HG02678 (cell line): ENCODE measurements at regions not wholly inside any gene's neighbourhood (a gene's known extent, or its start where the extent isn't known, plus 50 kb on each side); places are given as distances from the start of the nearest gene placed in this dataset.

ENCODE experiments used
- ATAC-seq: cut with Tn5 transposase; IDR thresholded peaks from one replicate; pipeline ENCODE4 v1.9.1; 2021; ENCODE audit warnings: mild to moderate bottlenecking, moderate library complexity; ENCODE audit not compliant: unreplicated experiment

- ATAC-seq: no peak
Measured at GRCh38 chr6:77181749-77182148, 281.5 kb downstream of the HTR1B start.

GRCh38 chr6:77180326-77180725, 283.0 kb downstream of the HTR1B start:
- ATAC-seq: no peak

GRCh38 chr6:77178821-77179220, 284.5 kb downstream of the HTR1B start:
- ATAC-seq: no peak

- no peak for ATAC-seq
Measured at GRCh38 chr6:77177470-77177869, 285.8 kb downstream of the HTR1B start.

- ATAC-seq: no peak
Measured at GRCh38 chr6:77173472-77174074, 289.7 kb downstream of the HTR1B start.

- ATAC-seq: no peak
Measured at GRCh38 chr6:77172578-77172977, 290.7 kb downstream of the HTR1B start.

- ATAC-seq: no peak
Measured at GRCh38 chr6:77159730-77160129, 303.6 kb downstream of the HTR1B start.

- ATAC-seq: no peak
Measured at GRCh38 chr6:77151241-77151640, 312.1 kb downstream of the HTR1B start.

- ATAC-seq: no peak
Measured at GRCh38 chr6:77150736-77151135, 312.6 kb downstream of the HTR1B start.

GRCh38 chr6:77145244-77145643, 318.0 kb downstream of the HTR1B start:
- ATAC-seq: no peak

GRCh38 chr6:77143659-77144447, 319.4 kb downstream of the HTR1B start:
- no peak for ATAC-seq

GRCh38 chr6:77136086-77136485, 327.2 kb downstream of the HTR1B start:
- no peak for ATAC-seq

- no peak for ATAC-seq
Measured at GRCh38 chr6:77133031-77133430, 330.3 kb downstream of the HTR1B start.

GRCh38 chr6:77131426-77131825, 331.9 kb downstream of the HTR1B start:
- no peak for ATAC-seq

GRCh38 chr6:77124604-77125003, 338.7 kb downstream of the HTR1B start:
- ATAC-seq: no peak

GRCh38 chr6:77123527-77123926, 339.8 kb downstream of the HTR1B start:
- no peak for ATAC-seq

GRCh38 chr6:77106992-77107391, 356.3 kb downstream of the HTR1B start:
- ATAC-seq: no peak

GRCh38 chr6:77105091-77105490, 358.2 kb downstream of the HTR1B start:
- ATAC-seq: no peak

- ATAC-seq: no peak
Measured at GRCh38 chr6:77097940-77098339, 365.4 kb downstream of the HTR1B start.

GRCh38 chr6:77095936-77096627, 367.2 kb downstream of the HTR1B start:
- ATAC-seq: no peak

- ATAC-seq: no peak
Measured at GRCh38 chr6:77094821-77095220, 368.5 kb downstream of the HTR1B start.

GRCh38 chr6:77092971-77093370, 370.3 kb downstream of the HTR1B start:
- no peak for ATAC-seq
